Right atrium auricular region (tissue), 2 donors: ENCODE measurements at regions not wholly inside any gene's neighbourhood (a gene's known extent, or its start where the extent isn't known, plus 50 kb on each side); places are given as distances from the start of the nearest gene placed in this dataset.

Experiments
- DNase-seq: peaks from one replicate; pipeline ENCODE4 v3.0.0-alpha.2; 2019; ENCODE audit warnings: low spot score
- H3K27ac ChIP-seq, 2 donors: fragments of 200-600 bp; sonication (generic); 1 replicate in 1 of 2; 2 replicates in 1 of 2; pipeline ENCODE4 v1.5.1; 2016 to 2019
- H3K27me3 ChIP-seq, 2 donors: fragments of 200-600 bp; sonication (generic); one replicate each; pipeline versions ENCODE4 v1.5.1 to v1.6.0; 2017 to 2019
- H3K36me3 ChIP-seq: fragments of 200-600 bp; sonication (generic); one replicate; pipeline ENCODE4 v1.5.1; 2016
- H3K4me1 ChIP-seq, 2 donors: fragments of 200-600 bp; sonication (generic); one replicate each; pipeline versions ENCODE4 v1.5.1 to v1.6.0; 2017 to 2019
- H3K4me3 ChIP-seq, 2 donors: fragments of 200-600 bp; sonication (generic); 1 replicate in 1 of 2; 2 replicates in 1 of 2; pipeline ENCODE4 v1.5.1; 2017 to 2019; ENCODE audit warnings: mild to moderate bottlenecking in 1 of 2, moderate library complexity in 1 of 2
- H3K9me3 ChIP-seq, 2 donors: fragments of 200-600 bp; sonication (generic); one replicate each; pipeline ENCODE4 v1.5.1; 2019
- CTCF ChIP-seq, 2 donors: fragments of 200-600 bp; sonication (generic); IDR thresholded peaks; one replicate each; pipeline ENCODE4 v1.5.1; 2019; ENCODE audit warnings: antibody characterized with exemption in 2 of 2

- Histone ChIP-seq H3K36me3 (no peaks in the 10 kb centered on the region), H3K27ac (peak overlapping the region; percentile 75 to 88), H3K9me3 (no peaks in the 10 kb centered on the region), H3K4me1 (peaks cover 0 to 28% of the 10 kb centered on the region in 2 donors), H3K27me3 (no peaks in the 10 kb centered on the region), H3K4me3 (peak overlapping the region; percentile 75 to 95)
- TF ChIP-seq CTCF (IDR thresholded peaks at IDR 0.05), result no peak
- DNase-seq, result peak; percentile 61
Observed at GRCh38 chr9:36486933-36487481, 85.7 kb upstream of the MELK start.

GRCh38 chr9:36486329-36486932 lies 86.3 kb upstream of the MELK start:
- Histone ChIP-seq H3K4me3 (peak overlapping the region; percentile 75 to 95), H3K4me1 (peaks cover 0 to 28% of the 10 kb centered on the region in 2 donors)
- DNase-seq, result peak; percentile 62

GRCh38 chr9:36485647-36486328 lies 85.7 kb upstream of the RNF38 start:
- Histone ChIP-seq H3K4me1 (peaks cover 0 to 28% of the 10 kb centered on the region in 2 donors), H3K36me3 (no peaks in the 10 kb centered on the region), H3K9me3 (no peaks in the 10 kb centered on the region), H3K4me3 (peak overlapping the region; percentile 75 to 95), H3K27ac (peak overlapping the region; percentile 75 to 88), H3K27me3 (no peaks in the 10 kb centered on the region)
- TF ChIP-seq CTCF (IDR thresholded peaks at IDR 0.05), result no peak
- DNase-seq, result no peak

More at GRCh38 chr9:36486329-36486932, 86.3 kb upstream of the MELK start:
- no peaks in the 10 kb centered on the region for H3K27me3 ChIP-seq
- no peaks in the 10 kb centered on the region for H3K9me3 ChIP-seq
- TF ChIP-seq CTCF (IDR thresholded peaks at IDR 0.05), result no peak
- no peaks in the 10 kb centered on the region for H3K36me3 ChIP-seq
- H3K27ac ChIP-seq, result peak overlapping the region; percentile 75 to 88

GRCh38 chr9:36484124-36484523 lies 84.1 kb upstream of the RNF38 start:
- no peak overlapping the region for H3K27ac ChIP-seq
- H3K9me3 ChIP-seq, result no peaks in the 10 kb centered on the region
- H3K4me3 ChIP-seq, result no peak overlapping the region
- no peaks in the 10 kb centered on the region for H3K36me3 ChIP-seq
- no peak for TF ChIP-seq CTCF (IDR thresholded peaks at IDR 0.05)
- no peaks in the 10 kb centered on the region for H3K27me3 ChIP-seq
- peaks cover 0 to 27% of the 10 kb centered on the region in 2 donors for H3K4me1 ChIP-seq
- no peak for DNase-seq

GRCh38 chr9:36479101-36479500 lies 79.0 kb upstream of the RNF38 start:
- no peak overlapping the region for H3K27ac ChIP-seq
- H3K4me3 ChIP-seq, result no peak overlapping the region
- no peaks in the 10 kb centered on the region for H3K36me3 ChIP-seq
- DNase-seq, result no peak
- no peaks in the 10 kb centered on the region for H3K27me3 ChIP-seq
- H3K4me1 ChIP-seq, result no peaks in the 10 kb centered on the region
- TF ChIP-seq CTCF (IDR thresholded peaks at IDR 0.05), result no peak
- H3K9me3 ChIP-seq, result no peaks in the 10 kb centered on the region
